Breast epithelium (tissue), 4 donors: ENCODE measurements at regions not wholly inside any gene's neighbourhood (a gene's known extent, or its start where the extent isn't known, plus 50 kb on each side); places are given as distances from the start of the nearest gene placed in this dataset.

ENCODE experiments used
- DNase-seq, 2 donors: peaks; one replicate each; pipeline ENCODE4 v3.0.0-alpha.2; 2019; ENCODE audit warnings: low spot score in 2 of 2
- H3K27ac ChIP-seq, 2 donors: fragments of 200-600 bp; sonication (generic) in 1 of 2; one replicate each; pipeline ENCODE4 v1.5.1; 2016 to 2019; ENCODE audit warnings: mild to moderate bottlenecking in 1 of 2
- H3K27me3 ChIP-seq, 2 donors: fragments of 200-600 bp; sonication (generic) in 1 of 2; one replicate each; pipeline versions ENCODE4 v1.5.1 to v1.6.0; 2017 to 2019; ENCODE audit warnings: control low read depth in 1 of 2, mild to moderate bottlenecking in 1 of 2
- H3K36me3 ChIP-seq: fragments of 200-600 bp; one replicate; pipeline ENCODE4 v1.5.1; 2019
- H3K4me1 ChIP-seq, 2 donors: fragments of 200-600 bp; sonication (generic); one replicate each; pipeline ENCODE4 v1.5.1; 2016 to 2019; ENCODE audit warnings: control low read depth in 1 of 2
- H3K4me3 ChIP-seq, 3 donors: fragments of 200-600 bp; sonication (generic); 1 replicate in 2 of 3; 2 replicates in 1 of 3; pipeline ENCODE4 v1.5.1; 2016 to 2019; ENCODE audit warnings: mild to moderate bottlenecking in 3 of 3, moderate library complexity in 2 of 3
- H3K9me3 ChIP-seq, 2 donors: fragments of 200-600 bp; sonication (generic) in 1 of 2; one replicate each; pipeline ENCODE4 v1.5.1; 2016 to 2019; ENCODE audit warnings: control low read depth in 1 of 2
- CTCF ChIP-seq, 3 donors: fragments of 450-650 bp; IDR thresholded peaks; one replicate each; pipeline ENCODE4 v1.5.1; 2016 to 2017; ENCODE audit warnings: antibody characterized with exemption in 3 of 3, mild to moderate bottlenecking in 3 of 3, moderate library complexity in 3 of 3
- POLR2A ChIP-seq: fragments of 450-650 bp; IDR thresholded peaks from one replicate; pipeline ENCODE4 v1.6.1; 2016; ENCODE audit warnings: antibody characterized with exemption, mild to moderate bottlenecking, moderate library complexity
- POLR2AphosphoS5 ChIP-seq, 3 donors: sonication (generic); formaldehyde crosslinking; IDR thresholded peaks; one replicate each; pipeline ENCODE4 v1.6.1; 2017; ENCODE audit warnings: antibody characterized with exemption in 3 of 3
- intact Hi-C: fragments of 100-400 bp; cut with DNase I; formaldehyde crosslinking; loops from one replicate; pipeline ENCODE4 v1.15.1; 2023; ENCODE audit warnings: low total_unique reads

- Histone ChIP-seq H3K4me1 (no peaks in the 10 kb centered on the region), H3K36me3 (no peaks in the 10 kb centered on the region), H3K4me3 (no peak overlapping the region), H3K27me3 (no peaks in the 10 kb centered on the region), H3K9me3 (no peaks in the 10 kb centered on the region), H3K27ac (no peak overlapping the region)
- no peak for DNase-seq
- TF ChIP-seq CTCF (IDR thresholded peaks at IDR 0.05): no peak
- TF ChIP-seq POLR2AphosphoS5 (IDR thresholded peaks at IDR 0.05): no peak
- TF ChIP-seq POLR2A: no peak
- intact Hi-C loops: no loop called here
These were observed 217.9 kb upstream of the SGK1 start for GRCh38 chr6:134535831-134536230.

GRCh38 chr6:134534708-134535149 lies 216.8 kb upstream of the SGK1 start:
- Histone ChIP-seq H3K4me3 (no peak overlapping the region), H3K36me3 (no peaks in the 10 kb centered on the region), H3K27me3 (no peaks in the 10 kb centered on the region), H3K4me1 (no peaks in the 10 kb centered on the region), H3K27ac (peak overlapping the region in 1 of 2 donors; percentile 28), H3K9me3 (no peaks in the 10 kb centered on the region)
- TF ChIP-seq POLR2AphosphoS5 (IDR thresholded peaks at IDR 0.05): no peak
- TF ChIP-seq POLR2A: no peak
- DNase-seq: no peak
- intact Hi-C loops: no loop called here

GRCh38 chr6:134533991-134534390 lies 216.1 kb upstream of the SGK1 start:
- intact Hi-C loops: no loop called here
- no peak for DNase-seq

GRCh38 chr6:134532694-134533624 lies 215.0 kb upstream of the SGK1 start:
- Histone ChIP-seq H3K4me1 (no peaks in the 10 kb centered on the region), H3K27ac (no peak overlapping the region), H3K36me3 (no peaks in the 10 kb centered on the region), H3K9me3 (no peaks in the 10 kb centered on the region), H3K27me3 (no peaks in the 10 kb centered on the region), H3K4me3 (no peak overlapping the region)
- no peak for DNase-seq
- intact Hi-C loops: no loop called here
- TF ChIP-seq POLR2A: no peak

More at GRCh38 chr6:134533991-134534390, 216.1 kb upstream of the SGK1 start:
- TF ChIP-seq POLR2AphosphoS5 (IDR thresholded peaks at IDR 0.05): no peak
- TF ChIP-seq CTCF (IDR thresholded peaks at IDR 0.05): no peak
- TF ChIP-seq POLR2A: no peak
- H3K9me3 ChIP-seq: no peaks in the 10 kb centered on the region
- no peak overlapping the region for H3K4me3 ChIP-seq
- no peak overlapping the region for H3K27ac ChIP-seq
- H3K27me3 ChIP-seq: no peaks in the 10 kb centered on the region
- no peaks in the 10 kb centered on the region for H3K4me1 ChIP-seq
- H3K36me3 ChIP-seq: no peaks in the 10 kb centered on the region

GRCh38 chr6:134531611-134532010 lies 213.7 kb upstream of the SGK1 start:
- no peak overlapping the region for H3K27ac ChIP-seq
- H3K27me3 ChIP-seq: no peaks in the 10 kb centered on the region
- H3K4me1 ChIP-seq: no peaks in the 10 kb centered on the region
- no peaks in the 10 kb centered on the region for H3K36me3 ChIP-seq
- H3K4me3 ChIP-seq: no peak overlapping the region
- intact Hi-C loops: no loop called here
- no peak for TF ChIP-seq CTCF (IDR thresholded peaks at IDR 0.05)
- no peak for TF ChIP-seq POLR2AphosphoS5 (IDR thresholded peaks at IDR 0.05)
- no peak for TF ChIP-seq POLR2A
- no peak for DNase-seq
- H3K9me3 ChIP-seq: no peaks in the 10 kb centered on the region

- Histone ChIP-seq H3K4me3 (no peak overlapping the region), H3K4me1 (no peaks in the 10 kb centered on the region), H3K27ac (no peak overlapping the region), H3K9me3 (no peaks in the 10 kb centered on the region), H3K27me3 (no peaks in the 10 kb centered on the region), H3K36me3 (no peaks in the 10 kb centered on the region)
- no peak for TF ChIP-seq CTCF (IDR thresholded peaks at IDR 0.05)
- no peak for TF ChIP-seq POLR2AphosphoS5 (IDR thresholded peaks at IDR 0.05)
- TF ChIP-seq POLR2A: no peak
- intact Hi-C loops: no loop called here
- DNase-seq: no peak
These were observed 213.3 kb upstream of the SGK1 start for GRCh38 chr6:134531188-134531551.
